ENCODE measurements at regions not wholly inside any gene's neighbourhood (a gene's known extent, or its start where the extent isn't known, plus 50 kb on each side); places are given as distances from the start of the nearest gene placed in this dataset.

DNA sequence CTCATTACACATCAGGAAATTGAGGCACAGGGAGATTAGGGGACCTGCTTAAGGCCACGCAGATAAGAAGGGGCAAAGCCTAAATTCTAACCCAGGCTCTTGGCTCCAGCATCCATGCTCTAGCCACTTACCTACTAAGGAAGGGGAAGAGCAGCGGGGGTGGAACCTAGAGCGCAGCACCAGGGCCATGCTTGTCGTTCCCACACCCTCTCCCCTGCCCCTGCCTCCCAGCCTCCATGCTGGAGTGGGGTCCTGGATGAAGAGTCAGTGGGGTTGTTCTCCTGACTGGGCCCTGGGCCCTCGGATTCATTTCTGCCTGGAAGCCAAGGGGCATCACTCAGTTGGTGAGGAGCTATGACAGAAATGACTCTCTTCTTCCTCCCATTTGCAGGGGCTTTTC, 133.3 kb downstream of the FOXD2 start:
- TF ChIP-seq, protein P1, sequence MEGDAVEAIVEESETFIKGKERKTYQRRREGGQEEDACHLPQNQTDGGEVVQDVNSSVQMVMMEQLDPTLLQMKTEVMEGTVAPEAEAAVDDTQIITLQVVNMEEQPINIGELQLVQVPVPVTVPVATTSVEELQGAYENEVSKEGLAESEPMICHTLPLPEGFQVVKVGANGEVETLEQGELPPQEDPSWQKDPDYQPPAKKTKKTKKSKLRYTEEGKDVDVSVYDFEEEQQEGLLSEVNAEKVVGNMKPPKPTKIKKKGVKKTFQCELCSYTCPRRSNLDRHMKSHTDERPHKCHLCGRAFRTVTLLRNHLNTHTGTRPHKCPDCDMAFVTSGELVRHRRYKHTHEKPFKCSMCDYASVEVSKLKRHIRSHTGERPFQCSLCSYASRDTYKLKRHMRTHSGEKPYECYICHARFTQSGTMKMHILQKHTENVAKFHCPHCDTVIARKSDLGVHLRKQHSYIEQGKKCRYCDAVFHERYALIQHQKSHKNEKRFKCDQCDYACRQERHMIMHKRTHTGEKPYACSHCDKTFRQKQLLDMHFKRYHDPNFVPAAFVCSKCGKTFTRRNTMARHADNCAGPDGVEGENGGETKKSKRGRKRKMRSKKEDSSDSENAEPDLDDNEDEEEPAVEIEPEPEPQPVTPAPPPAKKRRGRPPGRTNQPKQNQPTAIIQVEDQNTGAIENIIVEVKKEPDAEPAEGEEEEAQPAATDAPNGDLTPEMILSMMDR (IDR thresholded peaks at IDR 0.05): no peak
- no peak for TF ChIP-seq POLR2A (IDR thresholded peaks at IDR 0.05)
- no peak for TF ChIP-seq EP300 (IDR thresholded peaks at IDR 0.05)

All from suprapubic skin (tissue), 3 donors.